DMS53 treated with DMSO at 0.1 percent for 48 hours (cell line): ENCODE measurements at regions not wholly inside any gene's neighbourhood (a gene's known extent, or its start where the extent isn't known, plus 50 kb on each side); places are given as distances from the start of the nearest gene placed in this dataset.
"Not testable (repeated sequence)": the region's sequence is repeated elsewhere in the genome, so short reads cannot be mapped to it uniquely, and the experiment has no call there.

Experiments
- DNase-seq: peaks from one replicate; lab custom pipeline; 2025; ENCODE audit not compliant: unreplicated experiment; lab: John Stamatoyannopoulos, UW

- DNase-seq, result no peak
Observed at GRCh38 chr18:37844209-37844970, 278.8 kb upstream of the CELF4 start.

GRCh38 chr18:37838083-37838482 lies 272.5 kb upstream of the CELF4 start:
- no peak for DNase-seq

- DNase-seq, result no peak
Observed at GRCh38 chr18:37836071-37836970, 270.7 kb upstream of the CELF4 start.

GRCh38 chr18:37832010-37832695 lies 266.6 kb upstream of the CELF4 start:
- not testable (repeated sequence) for DNase-seq

DNA sequence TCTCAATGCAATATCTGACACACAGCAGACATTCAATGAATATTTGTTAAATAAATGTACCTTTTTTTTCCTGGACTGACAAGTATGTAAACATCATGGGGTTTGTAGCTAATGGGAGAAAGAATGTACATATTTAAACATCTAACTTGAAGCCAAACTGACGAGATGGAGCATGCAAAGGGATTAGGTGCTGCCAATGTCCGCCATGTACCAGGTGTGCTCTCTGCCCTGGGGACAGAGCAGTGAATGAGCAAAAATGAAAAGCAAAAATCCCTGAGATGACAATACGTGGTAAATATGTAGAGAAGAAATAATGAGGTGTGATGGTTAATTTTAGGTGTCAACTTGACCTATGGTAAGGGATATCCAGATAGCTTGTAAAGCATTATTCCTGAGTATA lies 247.4 kb upstream of the CELF4 start:
- DNase-seq, result no peak

DNA sequence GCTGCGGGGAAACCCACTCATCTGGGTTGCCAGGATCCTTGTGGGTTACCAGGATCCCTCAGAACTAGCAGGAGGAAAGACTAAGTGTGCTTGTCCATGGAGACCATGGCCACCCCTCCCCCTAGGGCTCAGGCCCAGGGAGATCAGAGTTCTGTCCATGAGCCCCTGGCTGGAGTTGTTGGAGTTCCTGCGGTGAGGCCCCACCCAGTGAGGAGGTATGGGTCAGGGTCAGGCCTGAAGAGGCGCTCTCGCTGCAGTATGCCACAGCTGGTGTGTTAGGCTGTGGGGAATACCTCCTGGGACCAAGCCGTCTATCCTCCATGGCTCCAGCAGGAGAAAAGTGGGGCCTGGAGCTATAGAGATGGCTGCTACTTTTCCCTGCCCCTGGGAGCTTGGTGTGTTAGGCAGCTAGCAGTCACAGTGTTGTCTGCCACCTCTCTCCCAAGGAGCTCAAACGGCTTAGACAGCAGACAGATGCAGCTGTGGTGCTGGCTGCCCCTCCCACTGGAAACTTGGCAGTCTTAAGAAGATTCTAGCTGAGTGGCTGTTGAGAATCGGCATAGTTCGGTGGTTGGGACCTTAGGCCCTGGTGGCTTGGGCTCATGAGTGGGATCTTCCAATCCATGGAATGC lies 240.3 kb upstream of the CELF4 start:
- DNase-seq, result no peak

GRCh38 chr18:37796823-37797349 lies 231.3 kb upstream of the CELF4 start:
- DNase-seq, result no peak

GRCh38 chr18:37787452-37787851 lies 221.9 kb upstream of the CELF4 start:
- no peak for DNase-seq

GRCh38 chr18:37783771-37784170 lies 218.2 kb upstream of the CELF4 start:
- no peak for DNase-seq

DNA sequence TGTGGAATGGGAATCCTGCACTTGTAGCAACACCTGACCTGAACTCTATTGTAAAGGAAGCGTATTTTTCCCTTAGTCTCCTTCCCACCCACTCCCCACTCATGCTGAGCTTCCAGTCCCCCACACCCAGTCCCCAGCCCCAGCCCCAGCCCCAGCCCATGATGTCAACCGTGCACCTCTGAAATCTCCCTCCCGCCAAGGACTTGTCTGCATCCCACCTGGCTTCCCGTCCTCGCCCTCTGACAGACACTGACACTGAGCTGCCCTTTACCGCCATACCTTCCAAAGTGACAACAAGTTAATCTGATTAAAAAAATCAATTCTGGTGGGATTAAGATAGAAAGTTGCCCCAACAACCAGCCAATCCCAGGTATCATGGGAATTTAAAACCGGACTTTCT lies 213.6 kb upstream of the CELF4 start:
- no peak for DNase-seq

- peak; percentile 45 for DNase-seq
Observed at GRCh38 chr18:37778417-37779165, 213.0 kb upstream of the CELF4 start.

GRCh38 chr18:37769826-37770225 lies 204.2 kb upstream of the CELF4 start:
- DNase-seq, result no peak

GRCh38 chr18:37764541-37765288 lies 199.1 kb upstream of the CELF4 start:
- DNase-seq, result no peak

GRCh38 chr18:37762076-37762621 lies 196.6 kb upstream of the CELF4 start:
- DNase-seq, result no peak

DNA sequence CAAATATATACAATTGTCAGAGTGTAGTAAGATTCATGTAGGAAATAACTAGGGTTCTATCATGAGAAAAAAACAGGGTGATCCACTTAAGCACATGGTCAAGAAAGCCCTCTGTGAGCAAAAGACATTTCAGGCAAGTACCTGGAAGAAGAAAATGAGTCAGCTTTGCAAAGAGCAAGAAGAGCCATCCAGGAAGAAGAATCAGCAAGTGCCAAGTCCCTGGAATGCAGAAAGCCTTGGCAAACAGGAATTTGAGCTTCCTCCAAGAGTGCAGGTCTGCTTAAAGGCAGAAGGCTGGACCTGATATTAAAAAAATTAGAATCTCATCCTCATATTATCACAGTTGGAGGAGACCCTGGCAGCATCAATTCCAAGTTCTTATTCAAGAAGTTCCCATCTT lies 188.5 kb upstream of the CELF4 start:
- DNase-seq, result no peak

- DNase-seq, result no peak
Observed at GRCh38 chr18:37742436-37742835, 176.8 kb upstream of the CELF4 start.

DNA sequence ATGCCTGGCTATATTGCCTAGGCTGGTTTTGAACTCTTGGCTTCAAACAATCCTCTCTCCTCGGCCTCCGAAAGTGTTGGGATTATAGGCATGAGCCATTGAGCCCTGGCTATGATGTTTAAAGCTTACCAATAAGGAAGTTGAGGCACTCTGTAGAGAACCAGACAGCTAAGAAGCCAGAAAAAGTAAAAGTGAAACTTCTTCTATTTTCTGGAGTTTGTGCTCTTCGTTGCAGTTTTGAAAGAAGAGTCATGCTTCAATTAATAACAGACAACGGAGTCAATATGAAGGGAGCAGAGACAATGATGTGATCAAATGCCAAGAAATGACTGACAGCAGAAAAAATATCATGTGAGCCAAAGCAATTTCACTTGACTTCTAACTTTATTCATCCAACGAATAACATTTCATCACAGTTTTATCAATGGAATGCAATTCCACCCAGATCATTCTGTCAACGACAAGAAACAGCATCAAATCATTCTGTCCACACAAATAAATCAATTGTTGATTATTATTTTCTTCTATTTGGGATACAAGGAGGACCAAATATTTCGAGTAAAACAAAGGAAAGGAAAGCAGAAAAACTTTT lies 175.5 kb upstream of the CELF4 start:
- DNase-seq, result no peak

GRCh38 chr18:37734406-37734805 lies 168.8 kb upstream of the CELF4 start:
- DNase-seq, result no peak

- no peak for DNase-seq
Observed at GRCh38 chr18:37729716-37730115, 164.1 kb upstream of the CELF4 start.
